H9 (cell line): ENCODE measurements at regions not wholly inside any gene's neighbourhood (a gene's known extent, or its start where the extent isn't known, plus 50 kb on each side); places are given as distances from the start of the nearest gene placed in this dataset.

Source experiments
- DNase-seq: peaks from one replicate; pipeline ENCODE4 v3.0.0-alpha.2; 2017
- H2AFZ ChIP-seq: one replicate; pipeline ENCODE4 v1.6.1; 2013; ENCODE audit warnings: mild to moderate bottlenecking, low read length, control low read depth, moderate library complexity
- H2AK5ac ChIP-seq: 2 replicates; pipeline ENCODE4 v1.6.1; 2013; ENCODE audit warnings: low read length, control low read depth, mixed read lengths; ENCODE audit not compliant: insufficient read length
- H2BK120ac ChIP-seq: one replicate; pipeline ENCODE4 v1.6.1; 2013; ENCODE audit warnings: low read depth, mild to moderate bottlenecking, low read length, control low read depth, inconsistent platforms; ENCODE audit not compliant: poor library complexity, severe bottlenecking
- H2BK12ac ChIP-seq: 2 replicates; pipeline ENCODE4 v1.6.1; 2013; ENCODE audit warnings: low read length, control low read depth, mixed read lengths, low read depth; ENCODE audit not compliant: insufficient read length
- H2BK15ac ChIP-seq: 2 replicates; pipeline ENCODE4 v1.6.1; 2013; ENCODE audit warnings: low read depth, low read length, control low read depth
- H2BK20ac ChIP-seq: one replicate; pipeline ENCODE4 v1.6.1; 2013; ENCODE audit warnings: low read depth, mild to moderate bottlenecking, low read length, control low read depth, inconsistent platforms; ENCODE audit not compliant: poor library complexity, severe bottlenecking
- H2BK5ac ChIP-seq: 2 replicates; pipeline ENCODE4 v1.6.1; 2013; ENCODE audit warnings: low read length, control low read depth, mixed read lengths; ENCODE audit not compliant: insufficient read length
- H3K14ac ChIP-seq: 2 replicates; pipeline ENCODE4 v1.6.1; 2013; ENCODE audit warnings: low read length, control low read depth; ENCODE audit not compliant: insufficient read depth
- H3K18ac ChIP-seq: 2 replicates; pipeline ENCODE4 v1.6.1; 2013; ENCODE audit warnings: low read depth, mild to moderate bottlenecking, mixed read lengths, low read length, control low read depth; ENCODE audit not compliant: insufficient read length
- H3K23ac ChIP-seq: 2 replicates; pipeline ENCODE4 v1.6.1; 2013; ENCODE audit warnings: low read length, control low read depth, mixed read lengths, low read depth; ENCODE audit not compliant: insufficient read length
- H3K23me2 ChIP-seq: 2 replicates; pipeline ENCODE4 v1.6.1; 2013; ENCODE audit warnings: low read depth, mild to moderate bottlenecking, mixed read lengths, low read length, control low read depth; ENCODE audit not compliant: insufficient read length, poor library complexity, severe bottlenecking
- H3K27ac ChIP-seq: 2 replicates; pipeline ENCODE4 v1.5.1; 2013; ENCODE audit warnings: low read length, control low read depth, mixed read lengths, low read depth; ENCODE audit not compliant: insufficient read length
- H3K27me3 ChIP-seq: 2 replicates; pipeline ENCODE4 v1.6.1; 2013; ENCODE audit warnings: low read length, control low read depth, inconsistent platforms; ENCODE audit not compliant: insufficient read depth
- H3K4ac ChIP-seq: 2 replicates; pipeline ENCODE4 v1.6.1; 2013; ENCODE audit warnings: low read depth, mild to moderate bottlenecking, control low read depth, inconsistent platforms, low read length, moderate library complexity
- H3K4me1 ChIP-seq: 2 replicates; pipeline ENCODE4 v1.6.1; 2013; ENCODE audit warnings: low read length, control low read depth, inconsistent platforms; ENCODE audit not compliant: insufficient read depth
- H3K4me2 ChIP-seq: 2 replicates; pipeline ENCODE4 v1.6.1; 2013; ENCODE audit warnings: low read length, control low read depth, mixed read lengths; ENCODE audit not compliant: insufficient read length, insufficient read depth
- H3K56ac ChIP-seq: 2 replicates; pipeline ENCODE4 v1.6.1; 2013; ENCODE audit warnings: low read depth, mild to moderate bottlenecking, mixed read lengths, low read length, control low read depth; ENCODE audit not compliant: insufficient read length
- H3K79me1 ChIP-seq: 2 replicates; pipeline ENCODE4 v1.6.1; 2013; ENCODE audit warnings: low read depth, mild to moderate bottlenecking, moderate library complexity, low read length, control low read depth, inconsistent platforms; ENCODE audit not compliant: insufficient read depth, poor library complexity, severe bottlenecking
- H3K79me2 ChIP-seq: 2 replicates; pipeline ENCODE4 v1.6.1; 2013; ENCODE audit warnings: low read length, control low read depth, inconsistent platforms; ENCODE audit not compliant: insufficient read depth
- H3K9ac ChIP-seq: 2 replicates; pipeline ENCODE4 v1.6.1; 2013; ENCODE audit warnings: low read length, control low read depth, mixed read lengths; ENCODE audit not compliant: insufficient read length; ENCODE audit errors: extremely low read depth
- H3K9me3 ChIP-seq: one replicate; pipeline ENCODE4 v1.6.1; 2013; ENCODE audit warnings: low read depth, low read length, inconsistent platforms; ENCODE audit not compliant: control insufficient read depth
- H3T11ph ChIP-seq: one replicate; pipeline ENCODE4 v1.6.1; 2013; ENCODE audit warnings: mild to moderate bottlenecking, low read length, control low read depth, inconsistent platforms
- H4K20me1 ChIP-seq: one replicate; pipeline ENCODE4 v1.6.1; 2013; ENCODE audit not compliant: control insufficient read depth, insufficient read length, insufficient read depth
- H4K5ac ChIP-seq: 2 replicates; pipeline ENCODE4 v1.6.1; 2013; ENCODE audit warnings: low read depth, mild to moderate bottlenecking, mixed read lengths, low read length, control low read depth; ENCODE audit not compliant: insufficient read length
- H4K8ac ChIP-seq: replicated peaks from 2 replicates; pipeline ENCODE4 v1.6.1; 2013; ENCODE audit warnings: low read length, control low read depth, mixed read lengths, low read depth; ENCODE audit not compliant: insufficient read length
- H4K91ac ChIP-seq: 2 replicates; pipeline ENCODE4 v1.6.1; 2013; ENCODE audit warnings: low read depth, mild to moderate bottlenecking, moderate library complexity, mixed read lengths, low read length, control low read depth; ENCODE audit not compliant: insufficient read length
- H3K27ac Mint-ChIP-seq, 3 experiments: 2 replicates in 2 of 3; 3 replicates in 1 of 3; pipeline ENCODE4 v1.8.0; 2020 to 2021; ENCODE audit warnings: mixed read lengths in 3 of 3, mild to moderate bottlenecking in 1 of 3, moderate library complexity in 1 of 3
- H3K27me3 Mint-ChIP-seq: 2 replicates; pipeline ENCODE4 v1.8.0; 2021; ENCODE audit warnings: low read depth, mild to moderate bottlenecking, moderate library complexity, mixed read lengths
- H3K36me3 Mint-ChIP-seq, 3 experiments: 2 replicates in 2 of 3; 3 replicates in 1 of 3; pipeline ENCODE4 v1.8.0; 2020 to 2021; ENCODE audit warnings: low read depth in 3 of 3, mixed read lengths in 3 of 3; ENCODE audit not compliant: insufficient read depth in 1 of 3
- H3K4me1 Mint-ChIP-seq, 2 experiments: 2 replicates each; pipeline ENCODE4 v1.8.0; 2020; ENCODE audit warnings: mixed read lengths in 2 of 2
- H3K4me3 Mint-ChIP-seq, 2 experiments: 2 replicates in 1 of 2; 3 replicates in 1 of 2; pipeline ENCODE4 v1.8.0; 2020 to 2021; ENCODE audit warnings: mild to moderate bottlenecking in 2 of 2, mixed read lengths in 2 of 2, moderate library complexity in 1 of 2
- H3K9me3 Mint-ChIP-seq, 2 experiments: 2 replicates in 1 of 2; 3 replicates in 1 of 2; pipeline ENCODE4 v1.8.0; 2020; ENCODE audit warnings: mild to moderate bottlenecking in 2 of 2, mixed read lengths in 2 of 2, moderate library complexity in 1 of 2
- CTCF ChIP-seq: fragments of 200-600 bp; sonication (generic); conservative IDR thresholded peaks from 3 replicates; pipeline ENCODE4 v1.8.0; 2021; ENCODE audit warnings: antibody characterized with exemption, mild to moderate bottlenecking
- WGBS: extraction: QIAGEN DNeasy Blood & Tissue Kit; methylation state at CpG from one replicate; pipeline ENCODE4 v1.1.7; 2013; ENCODE audit warnings: missing lambda C conversion rate, low lambda C conversion rate, mixed read lengths; ENCODE audit not compliant: insufficient read length; ENCODE audit errors: extremely low coverage; 5-methylcytosine and 5-hydroxymethylcytosine counted together

- Histone ChIP-seq H3K4ac (no peak overlapping the region), H3T11ph (no peak overlapping the region), H4K20me1 (no peaks in the 10 kb centered on the region), H4K5ac (no peak overlapping the region), H3K79me2 (no peaks in the 10 kb centered on the region), H3K27ac (no peak overlapping the region), H2AK5ac (no peak overlapping the region), H3K4me2 (no peak overlapping the region), H3K9ac (no peak overlapping the region), H3K9me3 (no peaks in the 10 kb centered on the region), H2BK20ac (no peak overlapping the region), H2BK5ac (no peak overlapping the region), H3K27me3 (no peaks in the 10 kb centered on the region), H3K23ac (no peak overlapping the region), H3K18ac (no peak overlapping the region), H3K79me1 (no peaks in the 10 kb centered on the region), H2AFZ (no peak overlapping the region), H4K91ac (no peak overlapping the region), H3K56ac (no peak overlapping the region), H3K23me2 (no peaks in the 10 kb centered on the region), H3K14ac (no peak overlapping the region), H3K4me1 (peaks cover 2% of the 10 kb centered on the region; the same call in 1 of the 2 replicates), H2BK15ac (no peak overlapping the region), H2BK120ac (no peak overlapping the region), H4K8ac (no peak overlapping the region), H2BK12ac (no peak overlapping the region)
- H3K4me1 Mint-ChIP-seq, result peaks cover 27 to 32% of the 10 kb centered on the region in 2 experiments
- WGBS, result no CpG with 5 or more reads among the region's 11 CpGs
- no peak for DNase-seq
- H3K27me3 Mint-ChIP-seq, result no peaks in the 10 kb centered on the region
- H3K36me3 Mint-ChIP-seq, result no peaks in the 10 kb centered on the region
- TF ChIP-seq CTCF, result no peak
- H3K4me3 Mint-ChIP-seq, result no peak overlapping the region
- H3K27ac Mint-ChIP-seq, result peak overlapping the region in 1 of 3 experiments; percentile 57; a peak in 2 of 7 replicates
- no peaks in the 10 kb centered on the region for H3K9me3 Mint-ChIP-seq
Measured at GRCh38 chr5:142210864-142211412, 102.4 kb downstream of the NDFIP1 start.
